Muscle layer of colon (tissue), 2 donors: ENCODE measurements at regions not wholly inside any gene's neighbourhood (a gene's known extent, or its start where the extent isn't known, plus 50 kb on each side); places are given as distances from the start of the nearest gene placed in this dataset.
"Not testable (repeated sequence)": the region's sequence is repeated elsewhere in the genome, so short reads cannot be mapped to it uniquely, and the experiment has no call there.

Source experiments
- H3K27ac ChIP-seq: one replicate; pipeline ENCODE4 v1.7.0; 2013; ENCODE audit warnings: low read depth, mild to moderate bottlenecking, low read length, moderate library complexity
- H3K27me3 ChIP-seq, 2 donors: one replicate each; pipeline ENCODE4 v1.7.0; 2013; ENCODE audit warnings: low read length in 2 of 2, mild to moderate bottlenecking in 2 of 2; ENCODE audit not compliant: insufficient read depth in 2 of 2, control insufficient read depth in 1 of 2
- H3K36me3 ChIP-seq: one replicate; pipeline ENCODE4 v1.7.0; 2013; ENCODE audit warnings: mild to moderate bottlenecking, low read length; ENCODE audit not compliant: insufficient read depth
- H3K4me1 ChIP-seq: one replicate; pipeline ENCODE4 v1.7.0; 2013; ENCODE audit warnings: mild to moderate bottlenecking, low read length; ENCODE audit not compliant: insufficient read depth
- H3K4me3 ChIP-seq, 2 donors: one replicate each; pipeline ENCODE4 v1.7.0; 2013; ENCODE audit warnings: low read length in 2 of 2, low read depth in 1 of 2, mild to moderate bottlenecking in 1 of 2, moderate library complexity in 1 of 2
- H3K9ac ChIP-seq: one replicate; pipeline ENCODE4 v1.7.0; 2013; ENCODE audit warnings: low read length
- H3K9me3 ChIP-seq: one replicate; pipeline ENCODE4 v1.7.0; 2013; ENCODE audit warnings: mild to moderate bottlenecking, low read length
- donor health status: abdominal sarcoma.
- donor health status: Adenocarcinoma of cecum.

DNA sequence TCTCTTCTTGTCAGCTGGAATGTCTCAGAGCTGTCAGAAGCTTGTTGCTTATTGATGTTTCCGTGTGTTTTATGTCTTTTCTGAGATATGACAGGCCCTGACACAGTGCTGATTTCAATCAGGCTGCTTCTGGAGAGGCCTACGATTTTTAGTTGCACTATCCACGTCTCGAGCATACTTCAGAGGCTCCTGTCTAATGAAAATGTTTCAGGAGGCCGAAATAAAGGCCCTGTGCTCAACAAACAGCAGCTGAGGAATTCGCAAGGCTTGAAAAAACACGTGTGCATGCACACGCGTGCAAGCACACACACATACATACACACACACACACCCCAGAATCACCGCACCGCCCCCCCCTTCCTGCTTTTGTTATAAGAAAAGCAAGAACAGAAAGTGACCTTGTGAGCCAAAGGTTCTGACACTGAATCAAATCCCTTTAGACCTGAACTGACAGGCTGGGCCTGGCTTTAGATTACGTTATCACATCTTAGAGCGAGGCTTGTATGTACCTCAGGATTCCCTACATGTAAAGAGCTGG is 296.6 kb downstream of the NR2F2 start:
- Histone ChIP-seq H3K27me3 (no peaks in the 10 kb centered on the region), H3K9me3 (no peaks in the 10 kb centered on the region), H3K27ac (peak overlapping the region; percentile 22), H3K9ac (no peak overlapping the region), H3K4me1 (peaks cover 18% of the 10 kb centered on the region), H3K36me3 (no peaks in the 10 kb centered on the region), H3K4me3 (no peak overlapping the region)

DNA sequence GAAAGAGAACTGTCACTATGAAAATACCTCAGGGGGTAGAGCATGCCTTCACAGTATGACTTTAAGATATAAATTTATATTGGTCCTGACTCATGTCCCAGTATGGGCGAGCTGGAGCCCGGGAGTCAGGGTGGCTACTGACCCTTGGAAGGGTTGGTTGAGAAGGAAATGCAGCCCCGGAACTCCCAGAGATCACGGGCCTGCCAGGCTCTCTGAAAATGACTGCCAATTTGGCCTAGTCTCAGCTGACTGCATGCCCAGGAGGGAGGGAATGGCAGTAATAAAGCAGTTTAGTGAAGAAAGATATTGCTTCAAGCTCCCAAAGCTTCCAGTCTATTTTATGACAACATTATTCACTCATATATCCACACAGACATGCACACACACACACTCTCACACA is 299.0 kb downstream of the NR2F2 start:
- Histone ChIP-seq H3K4me3 (no peak overlapping the region), H3K4me1 (peaks cover 18% of the 10 kb centered on the region), H3K36me3 (no peaks in the 10 kb centered on the region), H3K9me3 (no peaks in the 10 kb centered on the region), H3K27me3 (no peaks in the 10 kb centered on the region), H3K9ac (no peak overlapping the region), H3K27ac (no peak overlapping the region)

DNA sequence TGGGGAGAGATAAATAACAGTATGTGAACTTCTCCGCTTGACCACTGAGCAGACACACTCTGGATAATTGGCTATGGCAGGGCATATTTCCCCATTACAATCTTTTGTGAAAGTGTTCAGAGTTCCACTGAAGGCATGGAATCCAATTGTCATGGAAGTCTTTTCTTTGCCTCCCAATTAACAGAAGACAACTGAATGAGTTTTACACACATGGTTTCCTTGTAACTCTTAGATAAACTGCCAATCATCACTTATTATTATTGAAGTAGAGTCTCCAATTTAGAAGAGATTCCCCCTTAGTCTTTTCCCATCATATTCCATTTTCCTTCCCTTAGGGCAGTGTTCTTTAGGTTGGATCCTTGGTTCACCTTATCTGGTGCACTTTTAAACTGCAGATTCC is 308.3 kb downstream of the NR2F2 start:
- H3K36me3 ChIP-seq, result no peaks in the 10 kb centered on the region
- no peaks in the 10 kb centered on the region for H3K27me3 ChIP-seq
- no peak overlapping the region for H3K4me3 ChIP-seq
- no peaks in the 10 kb centered on the region for H3K4me1 ChIP-seq
- no peak overlapping the region for H3K9ac ChIP-seq
- H3K9me3 ChIP-seq, result no peaks in the 10 kb centered on the region
- H3K27ac ChIP-seq, result no peak overlapping the region

DNA sequence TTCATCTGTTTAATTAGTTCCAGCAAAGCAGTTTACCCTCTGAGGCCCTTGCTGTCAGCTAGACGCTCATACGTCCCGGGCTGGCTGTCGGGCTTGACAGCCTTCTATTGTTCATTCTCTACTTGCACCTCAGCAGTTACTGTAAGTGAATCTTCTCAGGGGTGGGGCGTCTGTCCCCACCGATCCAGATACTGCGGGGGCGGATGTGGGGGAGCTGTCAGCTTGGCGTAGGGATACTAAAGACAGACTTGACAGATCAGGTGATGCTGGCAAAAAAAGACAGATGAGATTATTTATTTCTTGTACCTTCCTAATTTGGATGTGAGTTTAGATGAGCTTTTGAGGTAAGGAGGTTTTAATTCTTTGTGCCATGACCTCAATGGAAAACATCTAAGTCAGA is 315.3 kb downstream of the NR2F2 start:
- Histone ChIP-seq H3K9me3 (no peaks in the 10 kb centered on the region), H3K27me3 (no peaks in the 10 kb centered on the region), H3K27ac (no peak overlapping the region), H3K4me3 (no peak overlapping the region), H3K36me3 (no peaks in the 10 kb centered on the region), H3K4me1 (no peaks in the 10 kb centered on the region), H3K9ac (no peak overlapping the region)

DNA sequence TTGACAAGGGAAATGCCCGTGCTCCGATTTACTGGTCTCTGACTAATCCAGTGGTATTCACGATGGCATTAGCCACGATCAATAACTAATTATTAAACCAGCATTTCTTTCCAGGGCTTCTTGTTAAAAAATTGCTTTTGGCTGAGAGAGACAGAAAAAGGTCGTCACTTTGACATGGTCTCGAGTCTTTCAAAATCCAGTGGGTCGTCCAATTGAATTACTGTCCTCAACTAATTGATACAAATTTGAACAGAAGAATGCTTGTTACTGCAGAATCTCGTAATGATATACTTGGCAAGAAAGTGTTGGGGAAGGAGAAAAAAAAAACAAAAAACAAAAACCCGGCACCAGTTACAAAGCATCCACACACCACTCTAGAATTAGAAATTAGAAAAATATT is 318.4 kb downstream of the NR2F2 start:
- Histone ChIP-seq H3K9ac (no peak overlapping the region), H3K9me3 (no peaks in the 10 kb centered on the region), H3K4me3 (no peak overlapping the region), H3K27me3 (no peaks in the 10 kb centered on the region), H3K4me1 (no peaks in the 10 kb centered on the region), H3K27ac (no peak overlapping the region), H3K36me3 (no peaks in the 10 kb centered on the region)

DNA sequence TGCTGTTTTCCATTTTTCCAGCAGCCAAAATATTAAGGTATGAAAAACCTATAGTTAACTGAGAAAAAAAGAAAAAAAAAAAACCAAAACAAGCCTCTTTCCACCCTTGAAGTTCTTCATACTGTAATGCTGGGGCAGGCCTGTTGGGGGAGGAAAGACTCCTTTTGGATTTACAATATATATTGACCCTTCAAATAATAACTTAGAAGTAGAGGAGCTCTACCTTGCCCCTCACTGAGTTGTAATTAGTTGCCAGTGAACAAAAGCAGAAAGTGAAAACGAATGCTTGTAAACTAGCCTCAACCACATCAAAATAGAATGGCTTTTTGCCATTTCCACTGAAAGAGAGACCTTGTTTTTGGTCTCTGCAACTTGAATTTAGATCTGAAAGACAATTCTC is 326.6 kb downstream of the NR2F2 start:
- H3K27ac ChIP-seq, result no peak overlapping the region
- H3K9ac ChIP-seq, result no peak overlapping the region
- no peak overlapping the region for H3K4me3 ChIP-seq
- no peaks in the 10 kb centered on the region for H3K27me3 ChIP-seq
- no peaks in the 10 kb centered on the region for H3K4me1 ChIP-seq
- no peaks in the 10 kb centered on the region for H3K36me3 ChIP-seq
- no peaks in the 10 kb centered on the region for H3K9me3 ChIP-seq

DNA sequence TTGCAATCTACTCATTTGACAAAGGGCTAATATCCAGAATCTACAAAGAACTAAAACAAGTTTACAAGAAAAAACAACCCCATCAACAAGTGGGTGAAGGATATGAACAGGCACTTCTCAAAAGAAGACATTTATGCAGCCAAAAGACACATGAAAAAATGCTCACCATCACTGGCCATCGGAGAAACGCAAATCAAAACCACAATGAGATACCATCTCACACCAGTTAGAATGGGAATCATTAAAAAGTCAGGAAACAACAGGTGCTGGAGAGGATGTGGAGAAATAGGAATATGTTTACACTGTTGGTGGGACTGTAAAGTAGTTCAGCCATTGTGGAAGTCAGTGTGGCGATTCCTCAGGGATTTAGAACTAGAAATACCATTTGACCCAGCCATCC is 336.5 kb downstream of the NR2F2 start:
- not testable (repeated sequence) for H3K4me1 ChIP-seq, H3K27ac ChIP-seq, H3K36me3 ChIP-seq, H3K4me3 ChIP-seq, H3K9ac ChIP-seq, H3K9me3 ChIP-seq, H3K27me3 ChIP-seq

DNA sequence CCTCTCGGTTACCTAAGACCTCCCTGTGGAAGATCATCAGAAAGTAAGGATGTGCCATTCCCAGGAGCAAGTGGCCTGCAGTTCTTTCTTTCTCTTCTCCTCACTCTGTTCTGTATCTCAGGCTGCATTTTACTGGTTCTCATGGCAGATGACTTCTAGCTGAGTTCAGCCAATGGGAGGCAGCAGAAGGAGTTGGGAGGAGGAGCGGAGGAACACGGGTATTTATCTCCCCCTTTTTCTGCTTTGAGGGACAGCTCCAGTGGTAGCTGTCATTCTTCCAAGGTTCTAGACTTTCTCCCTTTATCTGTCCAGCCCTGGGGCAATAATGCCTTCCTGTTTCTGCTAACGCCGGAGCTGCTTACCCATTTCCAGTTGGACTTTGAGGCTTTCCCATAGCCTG is 339.9 kb downstream of the NR2F2 start:
- Histone ChIP-seq H3K27ac (no peak overlapping the region), H3K27me3 (no peaks in the 10 kb centered on the region), H3K36me3 (no peaks in the 10 kb centered on the region)

DNA sequence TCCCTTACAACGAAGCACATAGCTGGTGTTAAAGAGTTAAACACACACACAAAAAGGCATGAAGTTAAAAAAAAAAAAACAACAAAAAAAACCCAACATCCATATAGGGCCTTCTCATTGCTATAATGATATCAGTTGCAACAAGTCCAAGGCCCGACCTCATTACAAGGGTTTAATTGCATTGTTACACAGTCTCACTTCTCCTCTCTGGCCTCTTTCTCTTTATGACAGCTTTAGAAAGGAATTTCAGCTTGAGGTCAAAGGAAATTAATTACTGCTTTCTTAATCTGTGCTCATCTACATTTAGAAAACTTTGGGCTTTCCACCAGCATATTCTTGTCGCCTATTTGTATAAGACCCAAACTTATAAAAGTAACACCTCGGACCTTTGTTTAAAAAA is 342.1 kb downstream of the NR2F2 start:
- no peaks in the 10 kb centered on the region for H3K9me3 ChIP-seq
- H3K4me3 ChIP-seq, result no peak overlapping the region
- no peaks in the 10 kb centered on the region for H3K36me3 ChIP-seq
- H3K27ac ChIP-seq, result no peak overlapping the region
- H3K9ac ChIP-seq, result no peak overlapping the region
- no peaks in the 10 kb centered on the region for H3K27me3 ChIP-seq
- H3K4me1 ChIP-seq, result no peaks in the 10 kb centered on the region

More for the DNA sequence above, 339.9 kb downstream of the NR2F2 start:
- Histone ChIP-seq H3K9ac (no peak overlapping the region), H3K4me1 (no peaks in the 10 kb centered on the region), H3K9me3 (no peaks in the 10 kb centered on the region), H3K4me3 (no peak overlapping the region)

DNA sequence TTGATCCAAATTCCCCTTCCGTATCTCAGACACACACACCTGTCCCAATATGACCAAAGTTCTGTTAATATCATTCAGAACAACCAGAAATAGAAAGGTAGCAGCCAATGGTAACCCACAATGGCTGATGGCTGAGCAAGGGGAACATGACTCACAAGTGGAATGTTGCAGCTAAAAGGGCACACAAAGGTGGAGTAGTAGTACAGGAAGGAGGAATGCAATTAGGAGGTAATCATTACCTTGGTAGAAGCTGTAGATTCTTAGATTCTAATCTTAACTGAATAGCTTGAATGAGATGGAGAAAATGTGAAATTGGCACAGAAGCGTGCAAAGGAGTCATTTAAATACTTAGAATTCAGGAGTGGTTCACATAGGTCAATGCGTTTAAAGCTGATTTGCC is 347.9 kb downstream of the NR2F2 start:
- H3K27ac ChIP-seq, result no peak overlapping the region
- H3K27me3 ChIP-seq, result no peaks in the 10 kb centered on the region
- H3K4me3 ChIP-seq, result no peak overlapping the region
- no peaks in the 10 kb centered on the region for H3K9me3 ChIP-seq
- no peaks in the 10 kb centered on the region for H3K36me3 ChIP-seq
- H3K4me1 ChIP-seq, result no peaks in the 10 kb centered on the region
- no peak overlapping the region for H3K9ac ChIP-seq

DNA sequence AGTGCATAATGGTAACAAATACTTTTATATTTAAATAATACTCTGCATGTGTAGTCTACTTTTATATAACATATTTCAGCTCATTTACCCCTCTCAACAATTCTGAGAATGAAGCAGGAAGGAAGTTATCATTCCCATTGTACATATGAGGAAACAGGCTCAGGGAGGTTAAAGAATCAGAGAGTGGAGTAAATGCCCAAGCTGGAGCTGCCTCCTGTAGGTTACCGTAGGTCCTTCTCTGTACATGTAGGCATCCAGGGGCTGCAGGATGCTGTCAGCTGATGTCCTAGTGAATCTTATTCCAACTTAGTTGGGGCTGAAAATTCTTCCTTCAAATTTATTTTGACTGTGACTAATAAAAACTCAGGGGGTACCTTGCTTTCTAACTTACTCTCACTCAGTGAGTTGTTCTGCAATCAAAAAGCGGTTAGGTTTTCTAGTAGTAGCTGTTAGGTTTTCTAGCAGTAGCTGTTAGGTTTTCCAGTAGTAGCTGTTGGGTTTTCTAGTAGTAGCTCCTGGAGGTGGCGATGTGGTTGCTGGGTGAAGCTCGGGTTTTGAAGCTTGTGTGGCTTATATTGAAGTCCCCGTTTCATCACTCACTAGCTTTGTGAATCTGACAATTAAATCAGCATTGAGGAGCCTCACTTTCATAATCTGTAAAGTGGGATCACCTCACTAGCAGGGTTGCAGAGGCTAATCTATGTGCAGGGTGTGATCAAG is 357.0 kb downstream of the NR2F2 start:
- H3K27ac ChIP-seq, result no peak overlapping the region
- H3K4me1 ChIP-seq, result no peaks in the 10 kb centered on the region
- H3K27me3 ChIP-seq, result no peaks in the 10 kb centered on the region
- no peaks in the 10 kb centered on the region for H3K9me3 ChIP-seq
- H3K36me3 ChIP-seq, result no peaks in the 10 kb centered on the region
- H3K4me3 ChIP-seq, result no peak overlapping the region
- no peak overlapping the region for H3K9ac ChIP-seq

DNA sequence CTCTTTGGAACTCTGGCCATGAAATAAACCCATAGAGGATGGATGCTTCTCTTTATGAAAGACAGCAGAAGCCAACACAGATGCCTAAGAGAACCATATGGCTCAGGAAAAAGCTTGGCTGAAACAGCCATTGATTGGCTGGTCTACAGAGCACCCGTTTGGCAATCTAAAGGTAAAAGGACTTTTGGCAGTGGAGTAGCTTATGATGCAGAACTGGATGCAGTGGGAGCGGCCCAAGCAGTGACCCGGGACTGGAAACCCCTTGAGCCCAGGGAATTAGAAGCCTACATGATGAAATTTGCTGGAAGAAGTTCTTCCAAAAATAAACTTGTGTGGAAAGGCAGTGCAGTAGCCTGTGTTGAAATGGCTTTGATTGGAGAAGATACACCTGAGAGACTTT is 360.2 kb downstream of the NR2F2 start:
- Histone ChIP-seq H3K36me3 (no peaks in the 10 kb centered on the region), H3K27ac (no peak overlapping the region), H3K27me3 (no peaks in the 10 kb centered on the region), H3K9me3 (no peaks in the 10 kb centered on the region), H3K4me1 (peaks cover 21% of the 10 kb centered on the region), H3K9ac (no peak overlapping the region), H3K4me3 (no peak overlapping the region)
